ENCODE measurements at regions not wholly inside any gene's neighbourhood (a gene's known extent, or its start where the extent isn't known, plus 50 kb on each side); places are given as distances from the start of the nearest gene placed in this dataset.

DNA sequence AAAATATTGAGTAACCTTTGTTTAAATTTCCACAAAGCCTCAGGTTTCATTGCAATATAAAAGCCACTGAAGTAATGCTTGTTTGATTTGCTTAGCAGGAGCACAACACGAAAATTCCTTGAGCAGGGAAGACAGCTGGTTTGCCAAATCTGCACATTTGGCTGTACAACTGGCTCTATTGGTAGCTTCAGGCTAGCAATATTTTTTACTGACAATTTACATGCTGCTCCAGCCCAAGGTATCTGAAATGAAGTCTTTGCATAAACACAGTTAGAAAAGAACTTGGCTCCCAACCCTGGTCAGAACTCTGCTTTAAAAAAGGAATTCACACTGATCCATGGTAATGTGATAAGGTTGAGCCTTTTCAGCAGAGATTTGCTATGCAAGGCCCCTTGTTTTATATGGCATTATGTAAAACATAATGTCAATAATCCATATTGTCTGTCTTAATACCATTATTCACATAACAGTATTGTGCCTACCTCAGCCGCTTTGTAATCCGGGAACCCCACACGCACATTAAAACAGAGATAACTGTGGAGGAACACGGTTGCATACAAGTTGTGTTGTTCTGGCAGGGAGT lies 55.7 kb upstream of the CHL1 start:
- H3K27ac ChIP-seq (ENCODE audit: low read length in 2 of 2): no peak overlapping the region
- ChIA-PET CTCF (no interaction called here), POLR2A (no interaction called here)
- H3K27me3 ChIP-seq (replicated peaks in 1 of 4; ENCODE audit: control extremely low read depth in 1 of 4, control insufficient read depth in 3 of 4, insufficient read depth in 4 of 4, low read length in 3 of 4): no peaks in the 10 kb centered on the region
- no peaks in the 10 kb centered on the region for H3K4me1 ChIP-seq (ENCODE audit: control insufficient read depth in 2 of 2, insufficient read depth in 2 of 2, low read length in 2 of 2)
- intact Hi-C loops (cut with micrococcal nuclease): no loop called here
- no peaks in the 10 kb centered on the region for H3K36me3 ChIP-seq (replicated peaks in 1 of 2; ENCODE audit: control extremely low read depth in 1 of 2, control insufficient read depth in 1 of 2, extremely low read depth in 1 of 2, insufficient read depth in 2 of 2, low read length in 1 of 2)
- no peak overlapping the region for H3K4me2 ChIP-seq (replicated peaks; ENCODE audit: low read depth, low read length, poor library complexity, severe bottlenecking)
- H3K9me3 ChIP-seq (ENCODE audit: control extremely low read depth in 1 of 3, control insufficient read depth in 2 of 3, insufficient read depth in 1 of 3, low read length in 2 of 3): peaks cover 0 to 3% (median 0%) of the 10 kb centered on the region in 3 donors
- Mint-ChIP-seq H3K27me3 (peaks cover 4% of the 10 kb centered on the region), H3K4me3 (no peak overlapping the region), H3K27ac (no peak overlapping the region), H3K9me3 (ENCODE audit: insufficient read depth) (peaks cover 3% of the 10 kb centered on the region), H3K4me1 (no peaks in the 10 kb centered on the region)
- H3K79me2 ChIP-seq (ENCODE audit: control insufficient read depth, insufficient read depth, low read length): no peaks in the 10 kb centered on the region
- 50% methylated on average over 1 of the region's 5 CpGs for WGBS (ENCODE audit: insufficient coverage)
- TF ChIP-seq, protein P1, sequence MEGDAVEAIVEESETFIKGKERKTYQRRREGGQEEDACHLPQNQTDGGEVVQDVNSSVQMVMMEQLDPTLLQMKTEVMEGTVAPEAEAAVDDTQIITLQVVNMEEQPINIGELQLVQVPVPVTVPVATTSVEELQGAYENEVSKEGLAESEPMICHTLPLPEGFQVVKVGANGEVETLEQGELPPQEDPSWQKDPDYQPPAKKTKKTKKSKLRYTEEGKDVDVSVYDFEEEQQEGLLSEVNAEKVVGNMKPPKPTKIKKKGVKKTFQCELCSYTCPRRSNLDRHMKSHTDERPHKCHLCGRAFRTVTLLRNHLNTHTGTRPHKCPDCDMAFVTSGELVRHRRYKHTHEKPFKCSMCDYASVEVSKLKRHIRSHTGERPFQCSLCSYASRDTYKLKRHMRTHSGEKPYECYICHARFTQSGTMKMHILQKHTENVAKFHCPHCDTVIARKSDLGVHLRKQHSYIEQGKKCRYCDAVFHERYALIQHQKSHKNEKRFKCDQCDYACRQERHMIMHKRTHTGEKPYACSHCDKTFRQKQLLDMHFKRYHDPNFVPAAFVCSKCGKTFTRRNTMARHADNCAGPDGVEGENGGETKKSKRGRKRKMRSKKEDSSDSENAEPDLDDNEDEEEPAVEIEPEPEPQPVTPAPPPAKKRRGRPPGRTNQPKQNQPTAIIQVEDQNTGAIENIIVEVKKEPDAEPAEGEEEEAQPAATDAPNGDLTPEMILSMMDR (IDR thresholded peaks at IDR 0.05): no peak
- no peak for TF ChIP-seq EZH2 (IDR thresholded peaks at IDR 0.05; ENCODE audit: borderline replicate concordance, insufficient read depth, low read depth, low read length, poor library complexity, severe bottlenecking)
- DNase-seq (no peak), ATAC-seq (ENCODE audit: low read depth) (no peak)
- H3K4me3 ChIP-seq (ENCODE audit: control extremely low read depth in 1 of 5, extremely low read depth in 1 of 5, insufficient read depth in 1 of 5, low read depth in 2 of 5, low read length in 4 of 5): no peak overlapping the region
- H2AFZ ChIP-seq (ENCODE audit: insufficient read depth, low read depth, low read length, poor library complexity, severe bottlenecking): no peak overlapping the region
- H3K9ac ChIP-seq (ENCODE audit: low read length): no peak overlapping the region
- no peaks in the 10 kb centered on the region for H4K20me1 ChIP-seq (ENCODE audit: control insufficient read depth, insufficient read depth, low read length, poor library complexity, severe bottlenecking)

Data from B cell (primary cell).